Fibroblast of lung (primary cell): ENCODE measurements at regions not wholly inside any gene's neighbourhood (a gene's known extent, or its start where the extent isn't known, plus 50 kb on each side); places are given as distances from the start of the nearest gene placed in this dataset.

ENCODE experiments used
- DNase-seq, 2 donors: peaks; one replicate each; pipeline versions ENCODE4 v3.0.0 to v3.0.0-alpha.2; 2010; ENCODE audit warnings: low read depth in 2 of 2
- H2AFZ ChIP-seq: 2 replicates; pipeline ENCODE4 v1.5.1; 2012; ENCODE audit warnings: low read length, control low read depth, inconsistent platforms
- H3K27ac ChIP-seq: 2 replicates; pipeline ENCODE4 v1.5.1; 2011; ENCODE audit warnings: low read length, control low read depth; ENCODE audit not compliant: insufficient read depth
- H3K27me3 ChIP-seq: 2 replicates; pipeline ENCODE4 v1.5.1; 2011; ENCODE audit warnings: mild to moderate bottlenecking, low read length; ENCODE audit not compliant: control insufficient read depth, insufficient read depth
- H3K36me3 ChIP-seq: 2 replicates; pipeline ENCODE4 v1.5.1; 2011; ENCODE audit warnings: low read length; ENCODE audit not compliant: control insufficient read depth, insufficient read depth
- H3K4me1 ChIP-seq: 2 replicates; pipeline ENCODE4 v1.5.1; 2011; ENCODE audit warnings: low read length; ENCODE audit not compliant: control insufficient read depth, insufficient read depth; ENCODE audit errors: extremely low read depth
- H3K4me2 ChIP-seq: 2 replicates; pipeline ENCODE4 v1.5.1; 2011; ENCODE audit warnings: low read length, control low read depth; ENCODE audit not compliant: insufficient read depth; ENCODE audit errors: extremely low read depth
- H3K4me3 ChIP-seq, 4 experiments: fragments of 200-600 bp in 1 of 4; sonication (generic) in 1 of 4; replicated peaks in 1 of 4; 2 replicates each; pipeline ENCODE4 v1.5.1; 2011 to 2016; ENCODE audit warnings: low read length in 4 of 4, low read depth in 3 of 4, mild to moderate bottlenecking in 3 of 4, control low read depth in 2 of 4, inconsistent platforms in 1 of 4, mixed read lengths in 1 of 4; ENCODE audit not compliant: insufficient read depth in 1 of 4; ENCODE audit errors: control extremely low read depth in 1 of 4
- H3K79me2 ChIP-seq: 2 replicates; pipeline ENCODE4 v1.5.1; 2012; ENCODE audit warnings: mild to moderate bottlenecking, low read length, inconsistent platforms; ENCODE audit not compliant: control insufficient read depth, insufficient read depth
- H3K9ac ChIP-seq: 2 replicates; pipeline ENCODE4 v1.5.1; 2011; ENCODE audit warnings: mild to moderate bottlenecking, low read length, control low read depth; ENCODE audit not compliant: insufficient read depth
- H3K9me3 ChIP-seq: 2 replicates; pipeline ENCODE4 v1.5.1; 2012; ENCODE audit warnings: low read depth, low read length; ENCODE audit not compliant: control insufficient read depth, insufficient read depth
- H4K20me1 ChIP-seq: 2 replicates; pipeline ENCODE4 v1.5.1; 2011; ENCODE audit warnings: low read length; ENCODE audit not compliant: control insufficient read depth, insufficient read depth; ENCODE audit errors: extremely low read depth
- EZH2 ChIP-seq: IDR thresholded peaks from 2 replicates; pipeline ENCODE4 v1.5.1; 2012; ENCODE audit warnings: low read length, control low read depth, mild to moderate bottlenecking; ENCODE audit errors: missing control alignments
- TF ChIP-seq, protein P1 (sequence below), 2 donors: IDR thresholded peaks in 1 of 2; conservative IDR thresholded peaks in 1 of 2; 1 replicate in 1 of 2; 2 replicates in 1 of 2; pipeline ENCODE4 v1.5.1; 2011 to 2012; ENCODE audit warnings: low read length in 2 of 2, control low read depth in 1 of 2, inconsistent platforms in 1 of 2, low read depth in 1 of 2, mild to moderate bottlenecking in 1 of 2

DNA sequence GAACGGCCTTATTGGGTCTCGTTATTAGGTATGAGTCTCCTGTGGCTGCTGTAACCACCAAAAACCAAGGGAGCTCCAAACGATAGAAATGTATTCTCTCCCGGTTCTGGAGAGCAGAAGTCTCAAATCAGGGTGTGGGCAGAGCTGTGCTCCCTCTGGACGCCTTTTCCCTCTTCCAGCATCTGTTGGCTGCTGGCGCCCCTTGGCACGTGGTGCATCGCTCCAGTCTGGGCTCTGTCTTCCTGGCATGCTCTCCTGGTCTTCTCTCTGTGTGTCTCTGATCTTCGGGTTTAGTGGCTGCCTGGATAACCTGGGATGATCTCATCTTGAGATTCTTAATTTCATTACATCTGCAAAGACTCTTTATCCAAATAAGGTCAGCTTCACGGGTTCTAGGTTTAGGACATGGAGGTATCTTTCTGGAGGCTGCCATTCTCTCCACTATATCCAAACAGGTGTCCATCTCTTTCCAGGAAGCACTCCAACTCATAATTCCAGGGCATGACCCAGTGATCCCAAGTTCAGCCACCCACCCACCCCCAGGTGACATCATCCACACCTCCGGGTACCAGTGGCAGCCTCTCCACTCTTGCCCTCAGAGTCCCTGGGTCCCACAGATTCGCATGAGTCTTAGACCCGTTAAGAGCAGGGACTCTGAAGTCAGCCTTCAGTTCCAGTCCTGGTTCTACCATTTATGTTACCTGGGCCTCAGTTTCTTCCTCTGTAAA lies 145.5 kb upstream of the FOXF1 start:
- Histone ChIP-seq H3K9ac (no peak overlapping the region), H3K4me2 (no peak overlapping the region), H3K4me3 (no peak overlapping the region), H3K79me2 (no peaks in the 10 kb centered on the region), H3K36me3 (no peaks in the 10 kb centered on the region), H3K9me3 (no peaks in the 10 kb centered on the region), H3K27ac (peak overlapping the region; percentile 43), H3K4me1 (peaks cover 24% of the 10 kb centered on the region), H3K27me3 (no peaks in the 10 kb centered on the region), H2AFZ (no peak overlapping the region), H4K20me1 (no peaks in the 10 kb centered on the region)
- no peak for DNase-seq
- no peak for TF ChIP-seq EZH2
- TF ChIP-seq, protein P1, sequence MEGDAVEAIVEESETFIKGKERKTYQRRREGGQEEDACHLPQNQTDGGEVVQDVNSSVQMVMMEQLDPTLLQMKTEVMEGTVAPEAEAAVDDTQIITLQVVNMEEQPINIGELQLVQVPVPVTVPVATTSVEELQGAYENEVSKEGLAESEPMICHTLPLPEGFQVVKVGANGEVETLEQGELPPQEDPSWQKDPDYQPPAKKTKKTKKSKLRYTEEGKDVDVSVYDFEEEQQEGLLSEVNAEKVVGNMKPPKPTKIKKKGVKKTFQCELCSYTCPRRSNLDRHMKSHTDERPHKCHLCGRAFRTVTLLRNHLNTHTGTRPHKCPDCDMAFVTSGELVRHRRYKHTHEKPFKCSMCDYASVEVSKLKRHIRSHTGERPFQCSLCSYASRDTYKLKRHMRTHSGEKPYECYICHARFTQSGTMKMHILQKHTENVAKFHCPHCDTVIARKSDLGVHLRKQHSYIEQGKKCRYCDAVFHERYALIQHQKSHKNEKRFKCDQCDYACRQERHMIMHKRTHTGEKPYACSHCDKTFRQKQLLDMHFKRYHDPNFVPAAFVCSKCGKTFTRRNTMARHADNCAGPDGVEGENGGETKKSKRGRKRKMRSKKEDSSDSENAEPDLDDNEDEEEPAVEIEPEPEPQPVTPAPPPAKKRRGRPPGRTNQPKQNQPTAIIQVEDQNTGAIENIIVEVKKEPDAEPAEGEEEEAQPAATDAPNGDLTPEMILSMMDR (conservative IDR thresholded peaks at IDR 0.05 in 1 of 2, IDR thresholded peaks at IDR 0.05 in 1 of 2; ENCODE audit: low read depth in 1 of 2, low read length in 2 of 2), result no peak

DNA sequence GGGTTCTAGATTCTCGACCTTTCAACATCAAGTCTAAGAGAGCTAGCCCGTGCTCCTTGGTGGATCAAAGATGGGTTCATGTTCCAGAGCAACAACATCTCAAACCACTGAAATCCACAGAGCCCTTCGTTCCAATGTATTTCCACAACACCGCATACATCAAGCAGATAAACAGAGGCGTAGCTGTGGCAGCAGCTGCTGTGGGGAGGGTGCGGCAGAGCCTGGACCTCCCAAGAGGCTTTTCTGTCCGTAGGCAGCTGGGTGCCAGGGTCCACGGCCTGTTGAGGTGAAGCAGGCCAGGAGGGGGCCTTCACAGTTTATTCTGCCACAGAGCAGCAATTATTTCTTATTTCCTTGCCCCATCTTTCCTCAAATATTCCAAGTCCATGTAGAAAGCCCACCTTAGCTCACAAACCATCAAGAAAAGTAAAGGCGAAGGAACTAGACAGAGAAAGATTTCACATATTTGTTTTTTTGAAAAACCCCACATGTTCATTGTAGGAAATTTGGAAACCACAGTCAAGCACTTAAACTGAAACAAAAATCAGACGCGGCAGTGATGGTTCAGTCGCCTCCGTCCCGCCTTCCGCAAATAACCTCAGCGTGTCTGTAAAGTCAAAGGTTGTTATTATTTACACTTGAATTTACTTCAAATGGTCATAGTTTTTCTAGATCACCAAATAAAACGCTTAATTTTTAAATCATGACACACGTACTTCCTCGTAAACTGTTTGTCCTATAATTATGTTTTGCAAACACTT lies 144.6 kb upstream of the FOXF1 start:
- DNase-seq, result peak in 1 of 2 donors; percentile 78
- H2AFZ ChIP-seq, result peak overlapping the region; percentile 70

DNA sequence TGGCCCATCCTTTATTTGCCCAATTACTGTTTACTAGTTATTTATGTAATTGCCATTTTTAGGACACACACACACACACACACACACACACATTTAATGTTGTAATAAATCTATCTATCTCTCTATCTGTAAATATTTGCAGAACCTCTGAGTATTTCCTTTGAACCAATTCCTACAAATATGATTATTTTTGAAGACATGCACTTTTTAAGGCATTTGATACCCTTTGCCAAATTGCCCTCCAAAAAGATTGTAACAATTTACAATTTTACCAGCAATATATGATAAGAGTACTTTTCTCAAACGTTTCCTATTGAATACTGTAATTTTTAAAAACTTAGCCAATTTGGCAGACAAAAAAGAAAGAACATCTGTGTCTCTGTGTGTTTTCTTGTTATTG lies 143.8 kb upstream of the FOXF1 start:
- no peak overlapping the region for H3K9ac ChIP-seq
- no peaks in the 10 kb centered on the region for H3K27me3 ChIP-seq
- peaks cover 24% of the 10 kb centered on the region for H3K4me1 ChIP-seq
- H2AFZ ChIP-seq, result no peak overlapping the region
- H4K20me1 ChIP-seq, result no peaks in the 10 kb centered on the region
- no peaks in the 10 kb centered on the region for H3K79me2 ChIP-seq
- no peak overlapping the region for H3K4me2 ChIP-seq
- no peak for DNase-seq
- TF ChIP-seq, protein P1 (conservative IDR thresholded peaks at IDR 0.05 in 1 of 2, IDR thresholded peaks at IDR 0.05 in 1 of 2; ENCODE audit: low read depth in 1 of 2, low read length in 2 of 2), result no peak
- no peak for TF ChIP-seq EZH2
- no peaks in the 10 kb centered on the region for H3K9me3 ChIP-seq
- H3K36me3 ChIP-seq, result no peaks in the 10 kb centered on the region
- H3K27ac ChIP-seq, result no peak overlapping the region
- H3K4me3 ChIP-seq, result no peak overlapping the region

More for the DNA sequence above, 144.6 kb upstream of the FOXF1 start:
- Histone ChIP-seq H3K27me3 (no peaks in the 10 kb centered on the region), H3K4me1 (peaks cover 24% of the 10 kb centered on the region), H3K27ac (peak overlapping the region; percentile 43), H3K9me3 (no peaks in the 10 kb centered on the region), H3K4me3 (peak overlapping the region; percentile 1 to 39 (median 12)), H3K36me3 (no peaks in the 10 kb centered on the region), H3K9ac (peak overlapping the region; percentile 21), H3K4me2 (peak overlapping the region; percentile 93), H3K79me2 (no peaks in the 10 kb centered on the region), H4K20me1 (no peaks in the 10 kb centered on the region)
- TF ChIP-seq, protein P1 (conservative IDR thresholded peaks at IDR 0.05 in 1 of 2, IDR thresholded peaks at IDR 0.05 in 1 of 2; ENCODE audit: low read depth in 1 of 2, low read length in 2 of 2), result peak in 1 of 2 donors; percentile 6
- TF ChIP-seq EZH2, result no peak
